ENCODE measurements at regions not wholly inside any gene's neighbourhood (a gene's known extent, or its start where the extent isn't known, plus 50 kb on each side); places are given as distances from the start of the nearest gene placed in this dataset.

- TF ChIP-seq EZH2 (IDR thresholded peaks at IDR 0.05; ENCODE audit: low read length, unreplicated experiment) (no peak), EZH2phosphoT487 (IDR thresholded peaks at IDR 0.05; ENCODE audit: borderline replicate concordance, low read length) (no peak)
- TF ChIP-seq, protein P1, sequence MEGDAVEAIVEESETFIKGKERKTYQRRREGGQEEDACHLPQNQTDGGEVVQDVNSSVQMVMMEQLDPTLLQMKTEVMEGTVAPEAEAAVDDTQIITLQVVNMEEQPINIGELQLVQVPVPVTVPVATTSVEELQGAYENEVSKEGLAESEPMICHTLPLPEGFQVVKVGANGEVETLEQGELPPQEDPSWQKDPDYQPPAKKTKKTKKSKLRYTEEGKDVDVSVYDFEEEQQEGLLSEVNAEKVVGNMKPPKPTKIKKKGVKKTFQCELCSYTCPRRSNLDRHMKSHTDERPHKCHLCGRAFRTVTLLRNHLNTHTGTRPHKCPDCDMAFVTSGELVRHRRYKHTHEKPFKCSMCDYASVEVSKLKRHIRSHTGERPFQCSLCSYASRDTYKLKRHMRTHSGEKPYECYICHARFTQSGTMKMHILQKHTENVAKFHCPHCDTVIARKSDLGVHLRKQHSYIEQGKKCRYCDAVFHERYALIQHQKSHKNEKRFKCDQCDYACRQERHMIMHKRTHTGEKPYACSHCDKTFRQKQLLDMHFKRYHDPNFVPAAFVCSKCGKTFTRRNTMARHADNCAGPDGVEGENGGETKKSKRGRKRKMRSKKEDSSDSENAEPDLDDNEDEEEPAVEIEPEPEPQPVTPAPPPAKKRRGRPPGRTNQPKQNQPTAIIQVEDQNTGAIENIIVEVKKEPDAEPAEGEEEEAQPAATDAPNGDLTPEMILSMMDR (conservative IDR thresholded peaks at IDR 0.05; ENCODE audit: low read depth, low read length) = no peak
Observed at GRCh38 chr4:24657768-24658617, 73.6 kb upstream of the DHX15 start.

All from PC-3 (cell line).